Colonic mucosa (tissue), 4 donors: ENCODE measurements at regions not wholly inside any gene's neighbourhood (a gene's known extent, or its start where the extent isn't known, plus 50 kb on each side); places are given as distances from the start of the nearest gene placed in this dataset.
A peak's percentile ranks its signal among the peaks of the same experiment; 100 is the strongest.

Experiments
- DNase-seq: peaks from one replicate; pipeline ENCODE4 v3.0.0-alpha.2; 2020
- H3K27ac ChIP-seq: fragments of 200-600 bp; one replicate; pipeline ENCODE4 v1.8.0; 2021
- H3K27me3 ChIP-seq: fragments of 200-600 bp; one replicate; pipeline ENCODE4 v1.8.0; 2021
- H3K36me3 ChIP-seq: fragments of 200-600 bp; one replicate; pipeline ENCODE4 v1.8.0; 2021
- H3K4me1 ChIP-seq: fragments of 200-600 bp; one replicate; pipeline ENCODE4 v1.8.0; 2021; ENCODE audit warnings: mild to moderate bottlenecking
- H3K4me3 ChIP-seq: fragments of 200-600 bp; one replicate; pipeline ENCODE4 v1.8.0; 2021
- H3K9ac ChIP-seq, 2 donors: one replicate each; pipeline ENCODE4 v1.7.0; 2013; ENCODE audit warnings: control low read depth in 2 of 2, low read depth in 2 of 2, low read length in 2 of 2
- H3K9me3 ChIP-seq: fragments of 200-600 bp; one replicate; pipeline ENCODE4 v1.8.0; 2021
- intact Hi-C: fragments of 100-400 bp; cut with DNase I; formaldehyde crosslinking; loops from one replicate; pipeline ENCODE4 v1.14.1; 2022
- TF ChIP-seq, protein P1 (sequence below): fragments of 200-600 bp; IDR thresholded peaks from one replicate; pipeline ENCODE4 v1.8.0; 2022; ENCODE audit warnings: antibody characterized with exemption, mild to moderate bottlenecking
- donor health status: healthy.
- donor health status: DM: no; HTN: no; CAD: no.
- donor health status: DM: no; HTN: no; CAD: no.

DNA sequence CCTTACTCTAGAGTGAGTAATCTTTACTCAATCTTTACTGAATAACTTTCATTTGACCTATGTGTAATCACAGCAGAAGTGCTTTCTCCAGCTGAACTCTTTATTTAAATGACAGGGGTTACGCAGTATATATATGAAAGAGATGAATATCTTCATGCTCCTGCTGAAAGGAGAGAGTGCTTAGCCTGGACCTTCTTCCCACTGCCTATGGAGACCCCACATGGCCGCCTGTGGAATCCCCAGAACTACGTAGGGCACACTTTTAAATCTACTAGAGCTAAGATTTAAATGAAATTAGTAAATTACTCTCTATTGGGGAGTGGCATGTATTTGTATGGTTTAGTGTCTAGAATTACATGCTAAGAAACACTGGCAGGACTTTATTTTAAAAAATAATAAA, 391.2 kb downstream of the ANKRD50 start:
- no peaks in the 10 kb centered on the region for H3K27me3 ChIP-seq
- H3K4me1 ChIP-seq, result no peaks in the 10 kb centered on the region
- H3K36me3 ChIP-seq, result no peaks in the 10 kb centered on the region
- H3K9ac ChIP-seq, result no peak overlapping the region
- TF ChIP-seq, protein P1, sequence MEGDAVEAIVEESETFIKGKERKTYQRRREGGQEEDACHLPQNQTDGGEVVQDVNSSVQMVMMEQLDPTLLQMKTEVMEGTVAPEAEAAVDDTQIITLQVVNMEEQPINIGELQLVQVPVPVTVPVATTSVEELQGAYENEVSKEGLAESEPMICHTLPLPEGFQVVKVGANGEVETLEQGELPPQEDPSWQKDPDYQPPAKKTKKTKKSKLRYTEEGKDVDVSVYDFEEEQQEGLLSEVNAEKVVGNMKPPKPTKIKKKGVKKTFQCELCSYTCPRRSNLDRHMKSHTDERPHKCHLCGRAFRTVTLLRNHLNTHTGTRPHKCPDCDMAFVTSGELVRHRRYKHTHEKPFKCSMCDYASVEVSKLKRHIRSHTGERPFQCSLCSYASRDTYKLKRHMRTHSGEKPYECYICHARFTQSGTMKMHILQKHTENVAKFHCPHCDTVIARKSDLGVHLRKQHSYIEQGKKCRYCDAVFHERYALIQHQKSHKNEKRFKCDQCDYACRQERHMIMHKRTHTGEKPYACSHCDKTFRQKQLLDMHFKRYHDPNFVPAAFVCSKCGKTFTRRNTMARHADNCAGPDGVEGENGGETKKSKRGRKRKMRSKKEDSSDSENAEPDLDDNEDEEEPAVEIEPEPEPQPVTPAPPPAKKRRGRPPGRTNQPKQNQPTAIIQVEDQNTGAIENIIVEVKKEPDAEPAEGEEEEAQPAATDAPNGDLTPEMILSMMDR, result no peak
- no peaks in the 10 kb centered on the region for H3K9me3 ChIP-seq
- H3K4me3 ChIP-seq, result no peak overlapping the region
- no peak overlapping the region for H3K27ac ChIP-seq
- intact Hi-C loops, result loop anchor here (10.0 kb wide), 1 partner anchor 1217 kb away; no protein-coding TSS in a partner anchor
- no peak for DNase-seq

DNA sequence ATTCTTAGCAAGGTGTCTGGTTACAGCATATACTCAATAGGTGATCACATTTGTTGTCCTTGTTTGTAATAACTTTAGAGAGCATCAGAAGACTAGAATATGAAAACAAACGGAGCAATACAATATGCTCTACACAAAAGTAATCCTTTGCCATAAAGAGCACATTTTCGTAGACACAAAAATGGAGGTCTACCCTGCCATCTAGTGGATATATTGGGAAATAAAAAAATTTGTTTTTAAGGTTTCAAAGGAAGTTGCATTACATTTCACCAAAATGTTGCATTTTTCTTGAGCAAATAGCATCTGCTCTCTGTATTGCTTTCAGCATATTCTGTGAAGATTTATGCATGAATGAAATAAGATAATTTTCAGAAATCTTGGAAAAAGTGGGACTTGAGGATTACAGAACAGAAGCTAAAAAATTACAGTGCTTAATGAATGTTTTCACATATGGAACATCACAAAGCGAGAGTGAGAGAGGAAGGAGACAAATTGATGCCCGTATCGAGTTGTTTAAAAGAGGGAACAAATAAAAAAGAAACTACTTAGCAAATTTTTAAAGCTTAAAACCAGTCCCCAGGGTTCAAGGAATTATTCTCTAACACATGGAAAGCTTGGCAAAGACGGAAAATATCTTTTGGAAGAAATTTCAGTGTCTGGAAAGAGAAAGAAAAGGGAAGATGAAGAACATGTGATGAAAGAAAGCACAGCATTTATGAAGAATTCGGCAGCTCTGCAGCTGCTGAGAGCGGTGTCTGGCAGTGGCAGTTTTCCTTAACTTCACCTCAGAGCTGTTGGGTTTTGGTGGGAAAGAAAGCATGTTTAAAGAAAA, 390.1 kb downstream of the ANKRD50 start:
- Histone ChIP-seq H3K27me3 (no peaks in the 10 kb centered on the region), H3K9ac (no peak overlapping the region), H3K36me3 (no peaks in the 10 kb centered on the region), H3K27ac (no peak overlapping the region), H3K4me1 (no peaks in the 10 kb centered on the region), H3K9me3 (no peaks in the 10 kb centered on the region), H3K4me3 (no peak overlapping the region)
- intact Hi-C loops, result loop anchor here (10.0 kb wide), 1 partner anchor 1218 kb away; no protein-coding TSS in a partner anchor
- TF ChIP-seq, protein P1, result peak; percentile 53
- no peak for DNase-seq

DNA sequence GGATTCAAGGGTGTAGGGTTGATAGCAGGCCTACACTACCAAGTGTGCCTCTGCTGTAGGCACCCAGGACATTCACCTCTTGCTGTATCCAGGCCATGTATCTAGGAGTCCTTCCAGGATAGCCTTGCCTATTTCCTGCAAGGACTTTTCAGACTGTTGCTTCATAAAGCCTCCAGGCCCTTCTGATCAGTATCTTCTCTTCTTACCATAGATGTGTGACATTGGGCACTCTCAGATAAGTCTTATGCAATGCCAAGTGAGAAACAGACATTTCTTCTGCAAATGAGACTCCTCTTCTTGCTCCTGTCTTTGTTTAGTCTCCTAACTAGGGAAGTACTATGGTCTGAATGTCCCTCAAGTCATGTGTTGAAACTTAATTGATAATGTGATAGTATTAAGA, 386.8 kb downstream of the ANKRD50 start:
- Histone ChIP-seq H3K9me3 (no peaks in the 10 kb centered on the region), H3K4me1 (no peaks in the 10 kb centered on the region), H3K27ac (no peak overlapping the region), H3K4me3 (no peak overlapping the region), H3K9ac (no peak overlapping the region), H3K27me3 (no peaks in the 10 kb centered on the region), H3K36me3 (no peaks in the 10 kb centered on the region)
- DNase-seq, result no peak
- intact Hi-C loops, result loop anchor here (10.0 kb wide), 1 partner anchor 1221 kb away; no protein-coding TSS in a partner anchor
- TF ChIP-seq, protein P1, result no peak

GRCh38 chr4:124329134-124329533, 383.4 kb downstream of the ANKRD50 start:
- Histone ChIP-seq H3K9me3 (no peaks in the 10 kb centered on the region), H3K27me3 (no peaks in the 10 kb centered on the region), H3K9ac (no peak overlapping the region), H3K27ac (no peak overlapping the region), H3K4me1 (no peaks in the 10 kb centered on the region), H3K4me3 (no peak overlapping the region), H3K36me3 (no peaks in the 10 kb centered on the region)
- intact Hi-C loops, result loop anchor here (10.0 kb wide), 1 partner anchor 1224 kb away; no protein-coding TSS in a partner anchor
- no peak for DNase-seq
- TF ChIP-seq, protein P1, result no peak

GRCh38 chr4:124330045-124330444, 382.5 kb downstream of the ANKRD50 start:
- TF ChIP-seq, protein P1, result no peak
- DNase-seq, result no peak
- Histone ChIP-seq H3K27ac (no peak overlapping the region), H3K4me1 (no peaks in the 10 kb centered on the region), H3K27me3 (no peaks in the 10 kb centered on the region), H3K36me3 (no peaks in the 10 kb centered on the region), H3K4me3 (no peak overlapping the region), H3K9me3 (no peaks in the 10 kb centered on the region), H3K9ac (no peak overlapping the region)
- intact Hi-C loops, result loop anchor here (5.0 kb wide), 1 partner anchor 952 kb away; no protein-coding TSS in a partner anchor
